Endothelial cell of umbilical vein (primary cell): ENCODE measurements at regions not wholly inside any gene's neighbourhood (a gene's known extent, or its start where the extent isn't known, plus 50 kb on each side); places are given as distances from the start of the nearest gene placed in this dataset.

Experiments
- BruUV-seq: library from RNA; stranded (reverse); fragments of 400-500 nt; replicated peaks from 2 replicates; lab custom pipeline; 2021; lab: Mats Ljungman, UMichigan
- CTCF ChIA-PET: fragments of 300-600, 350-600 bp; sonication (Branson Sonifier 250); formaldehyde crosslinking; loops from one replicate; lab custom pipeline; 2021; ENCODE audit warnings: antibody characterized with exemption, inconsistent platforms; lab: Charles Lee
- POLR2A ChIA-PET: fragments of 300-600, 350-600 bp; sonication (Branson Sonifier 250); formaldehyde crosslinking; loops from one replicate; lab custom pipeline; 2021; ENCODE audit warnings: antibody characterized with exemption, inconsistent platforms; lab: Charles Lee
- DNase-seq: peaks from one replicate; pipeline ENCODE4 v3.0.0-alpha.2; 2011; ENCODE audit warnings: low read depth, low spot score
- FAIRE-seq: peaks from 2 replicates; lab custom pipeline; 2011; peaks lifted over from hg19 to GRCh38; lab: Jason Lieb, UNC
- H2AFZ ChIP-seq: 2 replicates; pipeline ENCODE4 v1.6.0; 2012; ENCODE audit warnings: low read depth, low read length, control low read depth, inconsistent platforms
- H3K27ac ChIP-seq: 2 replicates; pipeline ENCODE4 v1.5.1; 2011; ENCODE audit warnings: low read depth, mild to moderate bottlenecking, control low read depth, low read length, moderate library complexity; ENCODE audit not compliant: insufficient read depth
- H3K27me3 ChIP-seq, 2 experiments: 2 replicates each; pipeline versions ENCODE4 v1.6.0 to v1.6.1; 2011; ENCODE audit warnings: low read length in 2 of 2, mixed read lengths in 1 of 2; ENCODE audit not compliant: control insufficient read depth in 2 of 2, insufficient read depth in 2 of 2
- H3K36me3 ChIP-seq, 2 experiments: 2 replicates in 1 of 2; 3 replicates in 1 of 2; pipeline ENCODE4 v1.5.1; 2011; ENCODE audit warnings: low read length in 2 of 2, mild to moderate bottlenecking in 1 of 2, moderate library complexity in 1 of 2; ENCODE audit not compliant: control insufficient read depth in 2 of 2, insufficient read depth in 2 of 2; ENCODE audit errors: extremely low read depth in 1 of 2
- H3K4me1 ChIP-seq: 3 replicates; pipeline ENCODE4 v1.5.1; 2011; ENCODE audit warnings: mild to moderate bottlenecking, low read length; ENCODE audit not compliant: control insufficient read depth, insufficient read depth; ENCODE audit errors: extremely low read depth
- H3K4me2 ChIP-seq: 2 replicates; pipeline ENCODE4 v1.6.1; 2011; ENCODE audit warnings: low read length, control low read depth, mixed read lengths; ENCODE audit not compliant: insufficient read depth
- H3K4me3 ChIP-seq, 3 experiments: fragments of 200-600 bp in 1 of 3; sonication (generic), shearing (Covaris generic) in 1 of 3; replicated peaks in 1 of 3; 2 replicates each; pipeline ENCODE4 v1.5.1; 2011 to 2016; ENCODE audit warnings: control low read depth in 3 of 3, low read length in 3 of 3, mild to moderate bottlenecking in 2 of 3, inconsistent platforms in 1 of 3, low read depth in 1 of 3, moderate library complexity in 1 of 3; ENCODE audit not compliant: insufficient read depth in 1 of 3
- H3K79me2 ChIP-seq: 2 replicates; pipeline ENCODE4 v1.6.0; 2012; ENCODE audit warnings: low read length, inconsistent platforms; ENCODE audit not compliant: control insufficient read depth, insufficient read depth
- H3K9ac ChIP-seq: replicated peaks from 2 replicates; pipeline ENCODE3; 2011; ENCODE audit warnings: low read length, control low read depth; ENCODE audit not compliant: insufficient read depth; ENCODE audit errors: extremely low read depth
- H3K9me1 ChIP-seq: replicated peaks from 3 replicates; pipeline ENCODE4 v1.6.0; 2011; ENCODE audit warnings: mild to moderate bottlenecking, low read length; ENCODE audit not compliant: control insufficient read depth, insufficient read depth; ENCODE audit errors: extremely low read depth
- H3K9me3 ChIP-seq: replicated peaks from 2 replicates; pipeline ENCODE4 v1.5.1; 2012; ENCODE audit warnings: low read length, inconsistent platforms; ENCODE audit not compliant: control insufficient read depth, insufficient read depth
- H4K20me1 ChIP-seq: replicated peaks from 2 replicates; pipeline ENCODE3; 2011; ENCODE audit warnings: mild to moderate bottlenecking, low read length; ENCODE audit not compliant: control insufficient read depth, insufficient read depth; ENCODE audit errors: extremely low read depth
- EZH2 ChIP-seq: IDR thresholded peaks from 2 replicates; pipeline ENCODE4 v1.6.1; 2012; ENCODE audit warnings: borderline replicate concordance, low read depth, mild to moderate bottlenecking, moderate library complexity, low read length, inconsistent platforms; ENCODE audit not compliant: severe bottlenecking
- FOS ChIP-seq: IDR thresholded peaks from 2 replicates; pipeline ENCODE4 v1.6.1; 2011; ENCODE audit warnings: mild to moderate bottlenecking, low read length, moderate library complexity, borderline replicate concordance; ENCODE audit not compliant: insufficient read depth
- GATA2 ChIP-seq: IDR thresholded peaks from 2 replicates; pipeline ENCODE4 v1.7.0; 2011; ENCODE audit warnings: low read depth, mild to moderate bottlenecking, moderate library complexity, mixed read lengths, low read length; ENCODE audit not compliant: insufficient read length, insufficient read depth
- JUN ChIP-seq: IDR thresholded peaks from 2 replicates; pipeline ENCODE4 v1.6.1; 2011; ENCODE audit warnings: borderline replicate concordance, low read depth; ENCODE audit not compliant: insufficient read length, insufficient read depth
- MYC ChIP-seq: IDR thresholded peaks from one replicate; pipeline ENCODE4 v1.6.1; 2011; ENCODE audit warnings: mild to moderate bottlenecking, low read depth, low read length
- POLR2A ChIP-seq: IDR thresholded peaks from 2 replicates; pipeline ENCODE4 v1.6.1; 2012; ENCODE audit warnings: low read depth, mild to moderate bottlenecking, control low read depth, low read length
- POLR2AphosphoS5 ChIP-seq: IDR thresholded peaks from 2 replicates; pipeline ENCODE4 v1.6.1; 2012; ENCODE audit warnings: low read depth, mild to moderate bottlenecking, control low read depth, low read length, moderate library complexity; ENCODE audit not compliant: insufficient read depth
- dilution Hi-C: fragments of 300-500 bp; cut with MboI; formaldehyde crosslinking; loops from one replicate; pipeline ENCODE4 v1.15.0; 2019; ENCODE audit warnings: low sequenced_read_pairs; ENCODE audit not compliant: extremely low pct_ligation_motif_present
- intact Hi-C: fragments of 100-400 bp; cut with micrococcal nuclease; formaldehyde crosslinking; loops from one replicate; pipeline ENCODE4 v1.10.0; 2022
- TF ChIP-seq, protein P1 (sequence below), 2 donors: IDR thresholded peaks; 1 replicate in 1 of 2; 2 replicates in 1 of 2; pipeline ENCODE4 v1.5.1; 2011; ENCODE audit warnings: low read length in 2 of 2, mild to moderate bottlenecking in 2 of 2, moderate library complexity in 2 of 2, control low read depth in 1 of 2, inconsistent platforms in 1 of 2, low read depth in 1 of 2; ENCODE audit not compliant: insufficient read depth in 1 of 2; ENCODE audit errors: extremely low read depth in 1 of 2
- TF ChIP-seq, protein P2 (sequence below): IDR thresholded peaks from 2 replicates; pipeline ENCODE4 v1.6.1; 2011; ENCODE audit not compliant: insufficient read depth, insufficient read length

DNA sequence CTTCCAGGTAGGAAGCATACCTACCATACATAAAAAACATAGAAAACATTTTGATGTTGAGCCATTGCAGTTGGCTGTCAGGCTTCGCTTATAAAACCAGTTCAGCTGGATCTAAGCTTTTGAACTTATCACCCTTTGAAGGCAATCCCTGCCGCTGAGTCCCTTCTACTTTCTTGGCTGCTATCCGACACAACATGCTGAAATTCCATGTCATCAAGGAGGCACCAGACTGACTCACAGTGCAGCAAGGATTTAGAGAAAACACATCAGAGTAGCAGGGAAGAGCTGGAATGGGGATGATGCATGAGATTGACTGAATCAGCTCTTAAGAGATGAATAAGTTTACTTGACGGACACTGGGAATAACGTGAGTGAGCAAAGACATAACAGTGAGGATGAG, 135.0 kb upstream of the MAN1A1 start:
- Histone ChIP-seq H3K9me1 (no peaks in the 10 kb centered on the region), H3K27ac (no peak overlapping the region), H3K79me2 (no peaks in the 10 kb centered on the region), H3K36me3 (no peaks in the 10 kb centered on the region), H3K9me3 (no peaks in the 10 kb centered on the region), H3K4me3 (no peak overlapping the region), H3K27me3 (no peaks in the 10 kb centered on the region), H3K4me2 (no peak overlapping the region), H2AFZ (no peak overlapping the region), H4K20me1 (no peaks in the 10 kb centered on the region), H3K9ac (no peak overlapping the region), H3K4me1 (no peaks in the 10 kb centered on the region)
- CTCF ChIA-PET = no interaction called here
- BruUV-seq = no TSS peak
- POLR2A ChIA-PET = no interaction called here
- TF ChIP-seq, protein P1, sequence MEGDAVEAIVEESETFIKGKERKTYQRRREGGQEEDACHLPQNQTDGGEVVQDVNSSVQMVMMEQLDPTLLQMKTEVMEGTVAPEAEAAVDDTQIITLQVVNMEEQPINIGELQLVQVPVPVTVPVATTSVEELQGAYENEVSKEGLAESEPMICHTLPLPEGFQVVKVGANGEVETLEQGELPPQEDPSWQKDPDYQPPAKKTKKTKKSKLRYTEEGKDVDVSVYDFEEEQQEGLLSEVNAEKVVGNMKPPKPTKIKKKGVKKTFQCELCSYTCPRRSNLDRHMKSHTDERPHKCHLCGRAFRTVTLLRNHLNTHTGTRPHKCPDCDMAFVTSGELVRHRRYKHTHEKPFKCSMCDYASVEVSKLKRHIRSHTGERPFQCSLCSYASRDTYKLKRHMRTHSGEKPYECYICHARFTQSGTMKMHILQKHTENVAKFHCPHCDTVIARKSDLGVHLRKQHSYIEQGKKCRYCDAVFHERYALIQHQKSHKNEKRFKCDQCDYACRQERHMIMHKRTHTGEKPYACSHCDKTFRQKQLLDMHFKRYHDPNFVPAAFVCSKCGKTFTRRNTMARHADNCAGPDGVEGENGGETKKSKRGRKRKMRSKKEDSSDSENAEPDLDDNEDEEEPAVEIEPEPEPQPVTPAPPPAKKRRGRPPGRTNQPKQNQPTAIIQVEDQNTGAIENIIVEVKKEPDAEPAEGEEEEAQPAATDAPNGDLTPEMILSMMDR (IDR thresholded peaks at IDR 0.05; ENCODE audit: extremely low read depth in 1 of 2, insufficient read depth in 1 of 2, low read depth in 1 of 2, low read length in 2 of 2) = no peak
- no peak for TF ChIP-seq JUN
- TF ChIP-seq MYC = no peak
- no peak for TF ChIP-seq FOS
- TF ChIP-seq POLR2A = no peak
- TF ChIP-seq, protein P2, sequence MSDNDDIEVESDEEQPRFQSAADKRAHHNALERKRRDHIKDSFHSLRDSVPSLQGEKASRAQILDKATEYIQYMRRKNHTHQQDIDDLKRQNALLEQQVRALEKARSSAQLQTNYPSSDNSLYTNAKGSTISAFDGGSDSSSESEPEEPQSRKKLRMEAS = no peak
- TF ChIP-seq POLR2AphosphoS5 = no peak
- no peak for TF ChIP-seq EZH2
- TF ChIP-seq GATA2 = no peak
- dilution Hi-C loops = no loop called here
- FAIRE-seq = no peak
- no peak for DNase-seq
- intact Hi-C loops = no loop called here
